HepG2 (cell line): ENCODE measurements at regions not wholly inside any gene's neighbourhood (a gene's known extent, or its start where the extent isn't known, plus 50 kb on each side); places are given as distances from the start of the nearest gene placed in this dataset.

ENCODE experiments used
- ATAC-seq: fragments of 200-7000 bp; cut with Tn5 transposase; 3 replicates; pipeline ENCODE4 v1.9.1; 2020; ENCODE audit warnings: mild to moderate bottlenecking, moderate library complexity
- BruUV-seq: library from RNA; stranded (reverse); fragments of 400-500 nt; replicated peaks from 2 replicates; lab custom pipeline; 2021; lab: Mats Ljungman, UMichigan
- CTCF ChIA-PET: fragments of 300-600 bp; formaldehyde crosslinking; extraction: SDS; loops from one replicate; lab custom pipeline; 2021; ENCODE audit warnings: low total read pairs, inconsistent platforms, low intra/inter-chr PET ratio; lab: Yijun Ruan, JAX
- POLR2A ChIA-PET: fragments of 350-600 bp; sonication (Branson Sonifier 250); formaldehyde crosslinking; loops from one replicate; lab custom pipeline; 2020; ENCODE audit warnings: antibody characterized with exemption, inconsistent platforms; lab: Yijun Ruan, JAX
- DNase-seq: peaks from one replicate; pipeline ENCODE4 v3.0.0-alpha.2; 2015; ENCODE audit warnings: low spot score
- FAIRE-seq: peaks from 3 replicates; lab custom pipeline; 2011; peaks lifted over from hg19 to GRCh38; lab: Jason Lieb, UNC
- H2AFZ ChIP-seq: one replicate; pipeline ENCODE4 v1.6.1; 2011; ENCODE audit warnings: low read length, inconsistent platforms
- H3K27ac ChIP-seq: fragments of 300-600 bp; 3 replicates; pipeline ENCODE4 v1.8.0; 2011; ENCODE audit warnings: mixed run types, mild to moderate bottlenecking, mixed read lengths, low read length, inconsistent platforms; ENCODE audit not compliant: insufficient read depth; ENCODE audit errors: extremely low read length
- H3K27me3 ChIP-seq, 2 experiments: fragments of 200-600 bp in 1 of 2; 2 replicates in 1 of 2; 3 replicates in 1 of 2; pipeline versions ENCODE4 v1.6.0 to v1.8.0; 2011; ENCODE audit warnings: low read length in 2 of 2, mild to moderate bottlenecking in 2 of 2, moderate library complexity in 2 of 2, inconsistent platforms in 1 of 2; ENCODE audit not compliant: insufficient read depth in 2 of 2, control insufficient read depth in 1 of 2
- H3K36me3 ChIP-seq, 2 experiments: fragments of 200-600 bp in 1 of 2; replicated peaks in 1 of 2; 2 replicates in 1 of 2; 3 replicates in 1 of 2; pipeline versions ENCODE4 v1.5.1 to v1.8.0; 2011; ENCODE audit warnings: low read length in 2 of 2, inconsistent platforms in 1 of 2; ENCODE audit not compliant: insufficient read depth in 2 of 2, control insufficient read depth in 1 of 2
- H3K4me1 ChIP-seq: 2 replicates; pipeline ENCODE4 v1.5.1; 2012; ENCODE audit warnings: low read length, inconsistent platforms; ENCODE audit not compliant: insufficient read depth
- H3K4me2 ChIP-seq: 2 replicates; pipeline ENCODE4 v1.6.0; 2011; ENCODE audit warnings: low read depth, low read length, inconsistent platforms
- H3K4me3 ChIP-seq, 3 experiments: fragments of 200-600 bp in 1 of 3; sonication (generic), shearing (Covaris generic) in 1 of 3; replicated peaks in 1 of 3; 2 replicates each; pipeline ENCODE4 v1.5.1; 2011 to 2016; ENCODE audit warnings: low read length in 3 of 3, inconsistent platforms in 2 of 3, low read depth in 2 of 3, mild to moderate bottlenecking in 2 of 3, control low read depth in 1 of 3, mixed read lengths in 1 of 3; ENCODE audit not compliant: insufficient read depth in 1 of 3
- H3K79me2 ChIP-seq: one replicate; pipeline ENCODE4 v1.6.1; 2011; ENCODE audit warnings: low read length, inconsistent platforms; ENCODE audit not compliant: insufficient read depth
- H3K9ac ChIP-seq: 2 replicates; pipeline ENCODE4 v1.6.0; 2011; ENCODE audit warnings: mild to moderate bottlenecking, low read depth, low read length, inconsistent platforms; ENCODE audit not compliant: insufficient read depth
- H3K9me3 ChIP-seq: 2 replicates; pipeline ENCODE4 v1.5.1; 2012; ENCODE audit warnings: mild to moderate bottlenecking, low read length
- H4K20me1 ChIP-seq: 2 replicates; pipeline ENCODE4 v1.6.0; 2011; ENCODE audit warnings: inconsistent platforms, mild to moderate bottlenecking, low read length, moderate library complexity; ENCODE audit not compliant: insufficient read depth
- FOXC1 ChIP-seq: sonication (generic); formaldehyde crosslinking; IDR thresholded peaks from 2 replicates; pipeline ENCODE4 v1.8.0; 2022; ENCODE audit warnings: mild to moderate bottlenecking, missing genetic modification reagents, borderline replicate concordance
- HOXA9 ChIP-seq: sonication (generic); formaldehyde crosslinking; IDR thresholded peaks from 2 replicates; pipeline ENCODE4 v1.8.1; 2022; ENCODE audit warnings: missing genetic modification reagents, mild to moderate bottlenecking, moderate library complexity, borderline replicate concordance
- SETDB1 ChIP-seq: sonication (generic); formaldehyde crosslinking; IDR thresholded peaks from 2 replicates; pipeline ENCODE4 v1.5.1; 2020; ENCODE audit warnings: missing genetic modification reagents, mild to moderate bottlenecking, borderline replicate concordance
- SIN3A ChIP-seq: IDR thresholded peaks from 2 replicates; pipeline ENCODE4 v1.6.1; 2011; ENCODE audit warnings: low read depth, mild to moderate bottlenecking, control low read depth, low read length, borderline replicate concordance
- SMAD9 ChIP-seq: sonication (generic); formaldehyde crosslinking; IDR thresholded peaks from 2 replicates; pipeline ENCODE4 v1.5.1; 2020; ENCODE audit warnings: mild to moderate bottlenecking, missing genetic modification reagents
- SP5 ChIP-seq: IDR thresholded peaks from 2 replicates; pipeline ENCODE4 v1.6.1; 2016; ENCODE audit warnings: low read depth, borderline replicate concordance
- TAF15 ChIP-seq: fragments of 200-400 bp; formaldehyde crosslinking; IDR thresholded peaks from one replicate; pipeline ENCODE4 v1.6.1; 2018; ENCODE audit warnings: mild to moderate bottlenecking, low read depth, low read length; ENCODE audit not compliant: poor library complexity, severe bottlenecking
- TFDP1 ChIP-seq: IDR thresholded peaks from 2 replicates; pipeline ENCODE4 v1.6.1; 2016; ENCODE audit warnings: missing compliant biosample characterization, missing genetic modification reagents, borderline replicate concordance
- ZBTB25 ChIP-seq: IDR thresholded peaks from 2 replicates; pipeline ENCODE4 v1.6.1; 2018; ENCODE audit warnings: missing genetic modification reagents
- ZBTB26 ChIP-seq: IDR thresholded peaks from 2 replicates; pipeline ENCODE4 v1.6.1; 2016; ENCODE audit warnings: missing compliant biosample characterization, missing genetic modification reagents, borderline replicate concordance
- ZBTB38 ChIP-seq: sonication (generic); formaldehyde crosslinking; IDR thresholded peaks from 2 replicates; pipeline ENCODE4 v1.5.1; 2020; ENCODE audit warnings: mild to moderate bottlenecking, missing genetic modification reagents
- ZNF609 ChIP-seq: sonication (generic); formaldehyde crosslinking; IDR thresholded peaks from 2 replicates; pipeline ENCODE4 v1.4.0; 2020; ENCODE audit warnings: mild to moderate bottlenecking, missing genetic modification reagents, borderline replicate concordance
- ZSCAN29 ChIP-seq: sonication (generic); formaldehyde crosslinking; conservative IDR thresholded peaks from 2 replicates; pipeline ENCODE4 v1.4.0; 2020; ENCODE audit warnings: mild to moderate bottlenecking, missing genetic modification reagents
- WGBS: methylation state at CpG from one replicate; pipeline ENCODE4 v1.1.6; 2017; ENCODE audit warnings: low lambda C conversion rate; 5-methylcytosine and 5-hydroxymethylcytosine counted together
- in situ Hi-C: cut with HindIII; loops from 2 replicates; pipeline ENCODE4 v1.10.0; 2017; ENCODE audit warnings: low pct_unique_long_range_greater_than_20kb; ENCODE audit not compliant: extremely low pct_ligation_motif_present
- intact Hi-C: fragments of 100-400 bp; cut with micrococcal nuclease; formaldehyde crosslinking; loops from one replicate; pipeline ENCODE4 v1.10.0; 2022; ENCODE audit not compliant: unreplicated experiment

GRCh38 chr1:232149287-232150201 lies 480.4 kb downstream of the SIPA1L2 start (continued):
- TF ChIP-seq ZNF609 (CRISPR knock-in tag) (no peak), FOXC1 (CRISPR knock-in tag) (no peak)

- ATAC-seq (no peak), FAIRE-seq (no peak), DNase-seq (no peak)
- Histone ChIP-seq H3K27ac (no peak overlapping the region), H3K4me2 (no peak overlapping the region), H3K36me3 (no peaks in the 10 kb centered on the region), H3K27me3 (0 out of 5 replicates have a peak, but pooled peaks cover 0 to 1% of the 10 kb centered on the region in 2 experiments), H3K79me2 (no peaks in the 10 kb centered on the region), H3K4me1 (no peaks in the 10 kb centered on the region), H4K20me1 (no peaks in the 10 kb centered on the region), H3K9ac (no peak overlapping the region), H3K9me3 (no peaks in the 10 kb centered on the region), H2AFZ (no peak overlapping the region), H3K4me3 (no peak overlapping the region)
- ChIA-PET CTCF (no interaction called here), POLR2A (no interaction called here)
- in situ Hi-C loops (no loop called here), intact Hi-C loops (no loop called here)
- WGBS: 1% methylated on average over 2 of the region's 2 CpGs
- BruUV-seq: no TSS peak
- TF ChIP-seq ZBTB38 (CRISPR knock-in tag): no peak
- no peak for TF ChIP-seq SMAD9 (CRISPR knock-in tag)
- no peak for TF ChIP-seq SIN3A
- TF ChIP-seq TFDP1 (CRISPR knock-in tag): no peak
- TF ChIP-seq HOXA9 (CRISPR knock-in tag): no peak
- no peak for TF ChIP-seq ZBTB25
- TF ChIP-seq TAF15: no peak
- no peak for TF ChIP-seq SETDB1 (CRISPR knock-in tag)
- no peak for TF ChIP-seq ZSCAN29
- no peak for TF ChIP-seq ZBTB26 (CRISPR knock-in tag)
- no peak for TF ChIP-seq SP5 (CRISPR knock-in tag)
These were observed 482.7 kb downstream of the SIPA1L2 start for GRCh38 chr1:232147215-232147614.
